HG02973 (cell line): ENCODE measurements at regions not wholly inside any gene's neighbourhood (a gene's known extent, or its start where the extent isn't known, plus 50 kb on each side); places are given as distances from the start of the nearest gene placed in this dataset.
A peak's percentile ranks its signal among the peaks of the same experiment; 100 is the strongest.
"Not testable (repeated sequence)": the region's sequence is repeated elsewhere in the genome, so short reads cannot be mapped to it uniquely, and the experiment has no call there.

Experiments
- ATAC-seq: cut with Tn5 transposase; IDR thresholded peaks from one replicate; pipeline ENCODE4 v1.9.1; 2021; ENCODE audit warnings: moderate library complexity; ENCODE audit not compliant: unreplicated experiment

DNA sequence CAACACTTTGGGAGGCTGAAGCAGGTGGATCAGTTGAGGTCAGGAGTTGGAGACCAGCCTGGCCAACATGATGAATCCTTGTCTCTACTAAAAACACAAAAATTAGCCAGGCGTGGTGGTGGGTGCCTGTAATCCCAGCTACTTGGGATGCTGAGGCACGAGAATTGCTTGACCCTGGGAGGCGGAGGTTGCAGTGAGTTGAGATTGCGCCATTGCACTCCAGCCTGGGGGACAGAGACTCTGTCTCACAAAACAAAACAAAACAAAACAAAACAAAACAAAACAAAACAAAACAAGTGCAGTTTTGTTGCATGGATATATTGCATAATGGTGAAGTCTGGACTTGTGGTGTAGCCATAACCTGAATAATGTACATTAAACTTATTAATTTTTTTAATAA, 133.6 kb upstream of the ZNF217 start:
- not testable (repeated sequence) for ATAC-seq

GRCh38 chr20:53725575-53725970, 131.9 kb upstream of the ZNF217 start:
- no peak for ATAC-seq

DNA sequence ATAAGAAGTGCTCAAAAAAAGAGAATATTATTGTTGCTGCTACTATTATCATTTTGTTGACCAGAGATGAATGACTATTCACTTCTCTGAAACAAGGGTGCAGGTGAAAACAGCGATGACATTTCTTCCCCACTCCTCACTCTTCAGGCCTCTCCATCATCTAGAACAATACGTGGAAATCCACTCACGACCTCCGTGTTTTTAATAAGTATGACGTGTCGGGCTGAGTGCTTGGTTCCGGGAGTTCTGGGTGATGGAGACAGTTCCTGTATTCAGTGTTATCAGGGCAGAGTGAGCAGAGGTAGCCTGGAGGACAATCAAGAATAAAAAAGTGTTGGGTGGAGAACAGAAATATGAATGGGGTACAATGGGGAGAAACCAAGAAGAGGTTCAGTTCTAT, 130.0 kb upstream of the ZNF217 start:
- ATAC-seq = no peak

DNA sequence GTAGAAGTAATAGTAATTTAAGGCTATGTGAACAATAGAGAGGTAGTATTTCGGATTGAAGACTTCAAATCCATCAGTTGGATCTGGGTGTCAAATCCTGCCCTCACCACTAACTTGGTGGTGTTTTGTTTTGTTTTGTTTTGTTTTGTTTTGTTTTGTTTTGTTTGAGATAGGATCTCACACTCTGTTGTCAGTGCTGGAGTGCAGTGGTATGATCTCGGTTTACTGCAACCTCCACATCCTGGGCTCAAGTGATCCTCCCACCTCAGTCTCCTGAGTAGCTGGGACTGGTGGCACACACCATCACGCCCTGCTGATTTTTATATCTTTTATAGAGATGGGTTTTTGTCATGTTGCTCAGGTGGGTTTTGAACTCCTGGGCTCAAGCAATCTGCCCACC, 129.4 kb upstream of the ZNF217 start:
- no peak for ATAC-seq

DNA sequence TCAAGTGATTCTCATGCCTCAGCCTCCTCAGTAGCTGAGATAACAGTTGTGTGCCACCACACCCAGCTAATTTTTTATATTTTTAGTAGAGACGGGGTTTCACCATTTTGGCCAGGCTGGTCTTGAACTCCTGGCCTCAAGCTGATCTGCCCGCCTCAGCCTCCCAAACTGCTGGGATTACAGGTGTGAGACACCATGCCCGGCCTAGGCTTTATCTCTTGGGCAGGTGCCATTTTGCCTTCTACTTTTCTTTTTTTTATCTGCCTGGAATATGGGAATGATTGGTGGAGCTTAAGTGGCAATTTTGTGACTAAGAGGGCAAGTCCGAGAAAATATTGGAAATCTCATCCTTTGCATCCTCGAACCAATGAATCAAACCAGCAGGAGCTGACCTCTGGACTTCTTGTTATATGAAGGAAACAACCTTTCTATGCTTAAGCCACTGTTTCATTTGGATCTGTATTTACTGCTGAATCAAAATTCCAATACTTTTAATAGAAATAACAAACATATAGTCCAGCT, 128.9 kb upstream of the ZNF217 start:
- ATAC-seq = no peak

GRCh38 chr20:53721445-53721963, 127.9 kb upstream of the ZNF217 start:
- not testable (repeated sequence) for ATAC-seq

DNA sequence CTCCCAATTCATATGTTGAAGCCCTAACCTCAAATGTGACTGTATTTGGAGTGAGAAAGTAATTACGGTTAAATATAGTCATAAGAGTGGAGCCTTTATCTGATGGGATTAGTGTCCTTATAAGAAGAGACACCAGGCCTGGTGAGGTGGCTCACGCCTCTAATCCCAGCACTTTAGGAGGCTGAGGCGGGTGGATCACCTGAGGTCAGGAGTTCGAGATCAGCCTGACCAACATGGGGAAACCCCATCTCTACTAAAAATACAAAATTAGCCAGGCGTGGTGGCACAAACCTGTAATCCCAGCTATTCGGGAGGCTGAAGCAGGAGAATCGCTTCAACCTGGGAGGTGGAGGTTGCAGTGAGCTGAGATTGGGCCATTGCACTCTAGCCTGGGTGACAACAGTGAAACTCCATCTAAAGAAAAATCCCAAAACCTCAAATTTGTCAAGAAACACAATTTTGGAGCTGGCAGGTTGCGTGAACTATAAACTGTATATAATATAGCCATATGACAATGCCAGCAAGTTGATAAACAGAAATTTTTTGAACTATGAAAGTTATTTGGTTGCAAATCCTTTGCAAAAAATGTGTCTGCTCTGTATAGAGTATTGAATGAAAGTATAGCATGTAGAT, 125.6 kb upstream of the ZNF217 start:
- not testable (repeated sequence) for ATAC-seq

- ATAC-seq = no peak
Measured at GRCh38 chr20:53718142-53719021, 124.7 kb upstream of the ZNF217 start.

GRCh38 chr20:53716395-53716794, 122.8 kb upstream of the ZNF217 start:
- no peak for ATAC-seq

- ATAC-seq = no peak
Measured at GRCh38 chr20:53714524-53714923, 120.9 kb upstream of the ZNF217 start.

- no peak for ATAC-seq
Measured at GRCh38 chr20:53713328-53714056, 119.9 kb upstream of the ZNF217 start.

- ATAC-seq = no peak
Measured at GRCh38 chr20:53712212-53712977, 118.8 kb upstream of the ZNF217 start.

GRCh38 chr20:53711333-53712211, 117.9 kb upstream of the ZNF217 start:
- ATAC-seq = no peak

GRCh38 chr20:53708129-53708968, 114.7 kb upstream of the ZNF217 start:
- peak; percentile 38 for ATAC-seq

DNA sequence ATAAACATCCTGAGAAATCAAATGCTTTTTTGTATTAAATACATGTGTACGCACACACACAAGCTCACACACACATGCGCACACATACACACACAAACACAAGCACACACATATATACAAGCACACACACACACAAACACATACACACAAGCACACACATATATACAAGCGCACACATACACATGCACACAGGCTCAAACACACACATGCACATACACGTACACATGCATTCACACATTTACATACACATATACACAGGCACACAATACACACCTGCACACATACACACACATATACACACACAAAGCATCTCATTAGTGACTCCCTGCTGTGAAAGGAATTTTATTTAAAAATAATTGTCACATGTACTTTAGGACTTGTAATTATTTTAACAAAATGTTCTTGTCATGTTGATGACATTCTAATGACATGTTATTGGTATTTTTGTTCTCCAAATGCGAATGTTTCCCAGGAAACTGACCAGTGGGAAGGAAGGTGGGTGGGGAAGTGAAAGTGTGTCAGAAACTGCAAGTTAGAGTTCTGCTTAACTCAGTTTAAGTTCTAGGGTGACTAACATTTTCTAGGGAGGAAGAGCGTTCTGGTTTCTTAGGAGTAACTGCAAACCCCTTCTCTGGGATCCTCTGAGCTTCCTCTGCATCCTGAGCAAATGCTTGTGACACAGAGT, 113.9 kb upstream of the ZNF217 start:
- peak; percentile 22 for ATAC-seq

DNA sequence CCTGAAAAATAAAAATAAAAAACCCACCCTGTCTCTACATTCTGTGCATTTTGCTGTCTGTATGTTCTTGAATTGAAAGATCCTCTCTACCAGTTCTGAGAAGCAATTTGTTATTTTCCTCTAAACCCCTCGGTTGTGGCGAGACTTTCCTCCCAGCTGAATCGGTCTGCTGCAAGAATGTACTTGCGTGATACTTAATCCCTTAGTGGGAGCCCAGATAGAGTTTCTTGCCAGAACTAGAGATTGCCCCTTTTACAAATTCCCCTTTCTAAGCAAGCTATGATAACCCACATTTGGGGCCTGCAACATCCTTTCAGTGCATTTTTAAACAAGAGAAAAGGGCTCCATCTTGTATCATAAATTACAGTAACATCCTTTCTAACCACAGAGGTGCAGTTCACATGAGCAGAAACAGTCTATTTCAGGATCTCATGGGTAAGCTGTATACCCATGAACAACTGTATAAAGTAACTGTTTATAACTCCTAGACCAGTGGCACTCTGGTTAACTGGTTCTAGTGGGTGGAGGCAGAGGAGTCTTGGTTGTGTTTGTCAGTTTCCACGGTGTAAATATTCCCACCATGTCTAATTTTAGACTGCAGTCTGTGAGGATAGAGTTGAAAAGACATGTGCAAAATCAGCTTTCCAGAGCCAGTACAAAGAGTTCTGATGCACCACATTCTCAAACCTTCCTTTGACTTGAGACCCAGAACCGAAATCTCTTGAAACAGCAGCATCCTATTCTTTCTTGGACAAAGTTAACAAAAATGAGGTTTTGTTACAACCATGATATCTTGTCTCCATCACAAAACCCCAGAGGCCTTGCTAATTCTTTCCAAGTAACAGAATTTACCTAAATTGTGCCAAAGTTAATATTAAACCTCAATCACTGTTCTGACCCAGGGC, 113.1 kb upstream of the ZNF217 start:
- no peak for ATAC-seq

DNA sequence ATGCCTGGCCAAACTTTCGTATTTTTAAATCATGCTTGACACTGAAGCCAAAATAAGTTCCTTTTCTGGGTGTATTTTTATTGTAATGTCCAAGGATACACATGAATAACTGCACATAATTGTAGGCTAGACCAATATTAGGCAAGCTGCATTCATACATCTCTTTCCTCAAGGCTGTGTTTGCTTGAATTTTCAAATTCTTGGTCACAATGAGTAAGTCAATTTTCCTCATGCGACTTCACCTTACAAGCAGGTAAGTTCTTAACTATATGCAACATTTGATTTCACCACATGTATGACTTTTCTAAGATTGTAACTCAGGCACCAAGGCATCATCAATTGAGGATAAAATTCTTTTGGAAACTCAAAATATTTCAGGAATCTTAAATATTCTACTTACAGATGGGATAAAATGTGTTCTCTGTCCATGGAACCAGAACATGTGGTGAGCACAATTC, 112.4 kb upstream of the ZNF217 start:
- ATAC-seq = no peak
